ENCODE measurements at regions not wholly inside any gene's neighbourhood (a gene's known extent, or its start where the extent isn't known, plus 50 kb on each side); places are given as distances from the start of the nearest gene placed in this dataset.

GRCh38 chr2:220673151-220673874 lies 898.8 kb downstream of the EPHA4 start:
- no peak for TF ChIP-seq POLR2A (conservative IDR thresholded peaks at IDR 0.05)
- no peak for TF ChIP-seq ILF3 (IDR thresholded peaks at IDR 0.05; ENCODE audit: borderline replicate concordance)
- no peak for TF ChIP-seq HNRNPLL (IDR thresholded peaks at IDR 0.05; ENCODE audit: low read depth, low read length, poor library complexity, severe bottlenecking)
- TF ChIP-seq, protein P1, sequence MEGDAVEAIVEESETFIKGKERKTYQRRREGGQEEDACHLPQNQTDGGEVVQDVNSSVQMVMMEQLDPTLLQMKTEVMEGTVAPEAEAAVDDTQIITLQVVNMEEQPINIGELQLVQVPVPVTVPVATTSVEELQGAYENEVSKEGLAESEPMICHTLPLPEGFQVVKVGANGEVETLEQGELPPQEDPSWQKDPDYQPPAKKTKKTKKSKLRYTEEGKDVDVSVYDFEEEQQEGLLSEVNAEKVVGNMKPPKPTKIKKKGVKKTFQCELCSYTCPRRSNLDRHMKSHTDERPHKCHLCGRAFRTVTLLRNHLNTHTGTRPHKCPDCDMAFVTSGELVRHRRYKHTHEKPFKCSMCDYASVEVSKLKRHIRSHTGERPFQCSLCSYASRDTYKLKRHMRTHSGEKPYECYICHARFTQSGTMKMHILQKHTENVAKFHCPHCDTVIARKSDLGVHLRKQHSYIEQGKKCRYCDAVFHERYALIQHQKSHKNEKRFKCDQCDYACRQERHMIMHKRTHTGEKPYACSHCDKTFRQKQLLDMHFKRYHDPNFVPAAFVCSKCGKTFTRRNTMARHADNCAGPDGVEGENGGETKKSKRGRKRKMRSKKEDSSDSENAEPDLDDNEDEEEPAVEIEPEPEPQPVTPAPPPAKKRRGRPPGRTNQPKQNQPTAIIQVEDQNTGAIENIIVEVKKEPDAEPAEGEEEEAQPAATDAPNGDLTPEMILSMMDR (IDR thresholded peaks at IDR 0.05 in 2 of 3, conservative IDR thresholded peaks at IDR 0.05 in 1 of 3; ENCODE audit: insufficient read depth in 2 of 3, low read depth in 1 of 3, low read length in 3 of 3) = no peak
- no peak for TF ChIP-seq CHD4 (IDR thresholded peaks at IDR 0.05; ENCODE audit: insufficient read depth, insufficient replicate concordance, low read depth, low read length, poor library complexity, severe bottlenecking)
- no peak for TF ChIP-seq ZNF717 (CRISPR knock-in tag; IDR thresholded peaks at IDR 0.05)
- TF ChIP-seq HMG20B (CRISPR knock-in tag; IDR thresholded peaks at IDR 0.05) = no peak
- TF ChIP-seq HCFC1 (IDR thresholded peaks at IDR 0.05; ENCODE audit: low read depth, low read length) = no peak
- no peak for TF ChIP-seq POLR2AphosphoS5 (IDR thresholded peaks at IDR 0.05; ENCODE audit: control insufficient read depth, insufficient read depth, low read depth, low read length)

Data from K562 (cell line).